C4-2B (cell line): ENCODE measurements at regions not wholly inside any gene's neighbourhood (a gene's known extent, or its start where the extent isn't known, plus 50 kb on each side); places are given as distances from the start of the nearest gene placed in this dataset.

Experiments
- CTCF ChIP-seq: fragments of 450-650 bp; conservative IDR thresholded peaks from 2 replicates; pipeline ENCODE4 v1.5.1; 2017; ENCODE audit warnings: mild to moderate bottlenecking
- ZFX ChIP-seq: fragments of 450-650 bp; IDR thresholded peaks from 2 replicates; pipeline ENCODE4 v1.6.1; 2017

GRCh38 chr18:40866013-40866645, 1088.9 kb upstream of the PIK3C3 start:
- no peak for TF ChIP-seq CTCF
- TF ChIP-seq ZFX: no peak
